Colonic mucosa (tissue), 4 donors: ENCODE measurements at regions not wholly inside any gene's neighbourhood (a gene's known extent, or its start where the extent isn't known, plus 50 kb on each side); places are given as distances from the start of the nearest gene placed in this dataset.

Experiments used
- DNase-seq: peaks from one replicate; pipeline ENCODE4 v3.0.0-alpha.2; 2020
- H3K27ac ChIP-seq: fragments of 200-600 bp; one replicate; pipeline ENCODE4 v1.8.0; 2021
- H3K27me3 ChIP-seq: fragments of 200-600 bp; one replicate; pipeline ENCODE4 v1.8.0; 2021
- H3K36me3 ChIP-seq: fragments of 200-600 bp; one replicate; pipeline ENCODE4 v1.8.0; 2021
- H3K4me1 ChIP-seq: fragments of 200-600 bp; one replicate; pipeline ENCODE4 v1.8.0; 2021; ENCODE audit warnings: mild to moderate bottlenecking
- H3K4me3 ChIP-seq: fragments of 200-600 bp; one replicate; pipeline ENCODE4 v1.8.0; 2021
- H3K9ac ChIP-seq, 2 donors: one replicate each; pipeline ENCODE4 v1.7.0; 2013; ENCODE audit warnings: control low read depth in 2 of 2, low read depth in 2 of 2, low read length in 2 of 2
- H3K9me3 ChIP-seq: fragments of 200-600 bp; one replicate; pipeline ENCODE4 v1.8.0; 2021
- CTCF ChIP-seq: fragments of 200-600 bp; IDR thresholded peaks from one replicate; pipeline ENCODE4 v1.8.0; 2022; ENCODE audit warnings: antibody characterized with exemption, mild to moderate bottlenecking
- intact Hi-C: fragments of 100-400 bp; cut with DNase I; formaldehyde crosslinking; loops from one replicate; pipeline ENCODE4 v1.14.1; 2022
- donor health status: healthy.
- donor health status: DM: no; HTN: no; CAD: no.
- donor health status: DM: no; HTN: no; CAD: no.

GRCh38 chr5:82356021-82356420 lies 77.9 kb upstream of the RPS23 start:
- H3K4me3 ChIP-seq = no peak overlapping the region
- no peak for DNase-seq
- H3K4me1 ChIP-seq = no peaks in the 10 kb centered on the region
- no peaks in the 10 kb centered on the region for H3K9me3 ChIP-seq
- intact Hi-C loops = loop anchor here (10.0 kb wide), 1 partner anchor 289 kb away; no protein-coding TSS in a partner anchor
- no peak for TF ChIP-seq CTCF
- no peak overlapping the region for H3K9ac ChIP-seq
- H3K27ac ChIP-seq = no peak overlapping the region
- H3K27me3 ChIP-seq = no peaks in the 10 kb centered on the region
- H3K36me3 ChIP-seq = no peaks in the 10 kb centered on the region

- Histone ChIP-seq H3K27me3 (no peaks in the 10 kb centered on the region), H3K9ac (no peak overlapping the region), H3K4me1 (no peaks in the 10 kb centered on the region), H3K36me3 (no peaks in the 10 kb centered on the region), H3K27ac (no peak overlapping the region), H3K4me3 (no peak overlapping the region), H3K9me3 (no peaks in the 10 kb centered on the region)
- no peak for DNase-seq
- TF ChIP-seq CTCF = no peak
- intact Hi-C loops = loop anchor here (10.0 kb wide), 1 partner anchor 289 kb away; no protein-coding TSS in a partner anchor
These were observed 77.3 kb upstream of the RPS23 start for GRCh38 chr5:82355496-82355895.

GRCh38 chr5:82355053-82355452 lies 76.9 kb upstream of the RPS23 start:
- no peaks in the 10 kb centered on the region for H3K36me3 ChIP-seq
- H3K9me3 ChIP-seq = no peaks in the 10 kb centered on the region
- H3K4me3 ChIP-seq = no peak overlapping the region
- intact Hi-C loops = loop anchor here (10.0 kb wide), 1 partner anchor 290 kb away; no protein-coding TSS in a partner anchor
- TF ChIP-seq CTCF = no peak
- no peak for DNase-seq
- H3K4me1 ChIP-seq = no peaks in the 10 kb centered on the region
- H3K9ac ChIP-seq = no peak overlapping the region
- no peaks in the 10 kb centered on the region for H3K27me3 ChIP-seq
- no peak overlapping the region for H3K27ac ChIP-seq

GRCh38 chr5:82354543-82354942 lies 76.4 kb upstream of the RPS23 start:
- no peak overlapping the region for H3K4me3 ChIP-seq
- H3K27ac ChIP-seq = no peak overlapping the region
- H3K9ac ChIP-seq = no peak overlapping the region
- DNase-seq = no peak
- intact Hi-C loops = loop anchor here (5.0 to 10.0 kb wide), 3 partner anchors 290 to 1208 kb away; no protein-coding TSS in a partner anchor
- H3K27me3 ChIP-seq = no peaks in the 10 kb centered on the region
- no peaks in the 10 kb centered on the region for H3K4me1 ChIP-seq
- H3K36me3 ChIP-seq = no peaks in the 10 kb centered on the region
- no peak for TF ChIP-seq CTCF
- H3K9me3 ChIP-seq = no peaks in the 10 kb centered on the region

- intact Hi-C loops = loop anchor here (5.0 to 10.0 kb wide), 3 partner anchors 291 to 1209 kb away; no protein-coding TSS in a partner anchor
- no peaks in the 10 kb centered on the region for H3K36me3 ChIP-seq
- no peak for TF ChIP-seq CTCF
- DNase-seq = no peak
- H3K4me1 ChIP-seq = no peaks in the 10 kb centered on the region
- no peak overlapping the region for H3K27ac ChIP-seq
- no peak overlapping the region for H3K4me3 ChIP-seq
- no peaks in the 10 kb centered on the region for H3K9me3 ChIP-seq
- no peak overlapping the region for H3K9ac ChIP-seq
- H3K27me3 ChIP-seq = no peaks in the 10 kb centered on the region
These were observed 75.4 kb upstream of the RPS23 start for GRCh38 chr5:82353522-82353921.
